ENCODE measurements at regions not wholly inside any gene's neighbourhood (a gene's known extent, or its start where the extent isn't known, plus 50 kb on each side); places are given as distances from the start of the nearest gene placed in this dataset.

GRCh38 chr4:23365871-23366556, 523.8 kb downstream of the PPARGC1A start:
- H3K27ac Mint-ChIP-seq, result no peak overlapping the region
- TF ChIP-seq CTCF (IDR thresholded peaks at IDR 0.05), result no peak
- ChIA-PET POLR2A (no interaction called here), CTCF (no interaction called here)
- no peaks in the 10 kb centered on the region for H3K9me3 Mint-ChIP-seq
- DNase-seq, result no peak
- ATAC-seq (ENCODE audit: low read depth), result no peak
- intact Hi-C loops (cut with micrococcal nuclease), result no loop called here
- H3K4me3 Mint-ChIP-seq, result no peak overlapping the region
- no peaks in the 10 kb centered on the region for H3K27me3 Mint-ChIP-seq
- H3K4me1 Mint-ChIP-seq, result no peaks in the 10 kb centered on the region
- H3K36me3 Mint-ChIP-seq (ENCODE audit: low read depth), result no peaks in the 10 kb centered on the region

GRCh38 chr4:23365086-23365485, 524.8 kb downstream of the PPARGC1A start:
- H3K27me3 Mint-ChIP-seq, result no peaks in the 10 kb centered on the region
- no peak overlapping the region for H3K4me3 Mint-ChIP-seq
- no peaks in the 10 kb centered on the region for H3K36me3 Mint-ChIP-seq (ENCODE audit: low read depth)
- H3K4me1 Mint-ChIP-seq, result no peaks in the 10 kb centered on the region
- ChIA-PET CTCF (no interaction called here), POLR2A (no interaction called here)
- no peak overlapping the region for H3K27ac Mint-ChIP-seq
- DNase-seq, result no peak
- intact Hi-C loops (cut with micrococcal nuclease), result no loop called here
- no peak for ATAC-seq (ENCODE audit: low read depth)
- no peaks in the 10 kb centered on the region for H3K9me3 Mint-ChIP-seq
- no peak for TF ChIP-seq CTCF (IDR thresholded peaks at IDR 0.05)

- intact Hi-C loops (cut with micrococcal nuclease), result no loop called here
- POLR2A ChIA-PET, result no interaction called here
- H3K27ac Mint-ChIP-seq, result no peak overlapping the region
- H3K4me1 Mint-ChIP-seq, result no peaks in the 10 kb centered on the region
- H3K4me3 Mint-ChIP-seq, result no peak overlapping the region
- ATAC-seq (ENCODE audit: low read depth), result no peak
- no peaks in the 10 kb centered on the region for H3K36me3 Mint-ChIP-seq (ENCODE audit: low read depth)
- H3K27me3 Mint-ChIP-seq, result no peaks in the 10 kb centered on the region
- TF ChIP-seq CTCF (IDR thresholded peaks at IDR 0.05), result no peak
- DNase-seq, result no peak
- CTCF ChIA-PET, result no interaction called here
- H3K9me3 Mint-ChIP-seq, result no peaks in the 10 kb centered on the region
Observed at GRCh38 chr4:23364167-23364566, 525.7 kb downstream of the PPARGC1A start.

GRCh38 chr4:23361453-23361852, 528.4 kb downstream of the PPARGC1A start:
- H3K9me3 Mint-ChIP-seq, result no peaks in the 10 kb centered on the region
- no peak for TF ChIP-seq CTCF (IDR thresholded peaks at IDR 0.05)
- H3K36me3 Mint-ChIP-seq (ENCODE audit: low read depth), result no peaks in the 10 kb centered on the region
- no peak for DNase-seq
- intact Hi-C loops (cut with micrococcal nuclease), result no loop called here
- no peak overlapping the region for H3K4me3 Mint-ChIP-seq
- no peak for ATAC-seq (ENCODE audit: low read depth)
- no peaks in the 10 kb centered on the region for H3K4me1 Mint-ChIP-seq
- ChIA-PET CTCF (no interaction called here), POLR2A (no interaction called here)
- no peak overlapping the region for H3K27ac Mint-ChIP-seq
- H3K27me3 Mint-ChIP-seq, result no peaks in the 10 kb centered on the region

GRCh38 chr4:23360718-23361117, 529.1 kb downstream of the PPARGC1A start:
- H3K27ac Mint-ChIP-seq, result no peak overlapping the region
- ATAC-seq (ENCODE audit: low read depth) (no peak), DNase-seq (no peak)
- H3K4me3 Mint-ChIP-seq, result no peak overlapping the region
- POLR2A ChIA-PET, result no interaction called here
- H3K36me3 Mint-ChIP-seq (ENCODE audit: low read depth), result no peaks in the 10 kb centered on the region
- CTCF ChIA-PET, result no interaction called here
- no peaks in the 10 kb centered on the region for H3K27me3 Mint-ChIP-seq
- intact Hi-C loops (cut with micrococcal nuclease), result no loop called here
- no peaks in the 10 kb centered on the region for H3K4me1 Mint-ChIP-seq
- no peaks in the 10 kb centered on the region for H3K9me3 Mint-ChIP-seq
- TF ChIP-seq CTCF (IDR thresholded peaks at IDR 0.05), result no peak

Measured in activated B cell treated with CpG ODN at 0.5 μM for 24 hours (primary cell).